NT2/D1 (cell line): ENCODE measurements at regions not wholly inside any gene's neighbourhood (a gene's known extent, or its start where the extent isn't known, plus 50 kb on each side); places are given as distances from the start of the nearest gene placed in this dataset.

Experiments used
- DNase-seq: peaks from one replicate; pipeline ENCODE4 v3.0.0-alpha.2; 2011; ENCODE audit warnings: low read depth, low spot score
- H3K27me3 ChIP-seq: 2 replicates; pipeline ENCODE4 v1.6.0; 2011; ENCODE audit warnings: mild to moderate bottlenecking; ENCODE audit not compliant: insufficient read length, insufficient read depth
- H3K36me3 ChIP-seq: 2 replicates; pipeline ENCODE4 v1.6.1; 2011; ENCODE audit warnings: mild to moderate bottlenecking, low read length, mixed read lengths; ENCODE audit not compliant: insufficient read depth, insufficient read length
- H3K4me1 ChIP-seq: 2 replicates; pipeline ENCODE4 v1.5.1; 2011; ENCODE audit not compliant: insufficient read depth, insufficient read length
- H3K4me3 ChIP-seq: 2 replicates; pipeline ENCODE4 v1.5.1; 2011; ENCODE audit warnings: low read depth; ENCODE audit not compliant: insufficient read length
- H3K9ac ChIP-seq: 2 replicates; pipeline ENCODE4 v1.6.0; 2011; ENCODE audit warnings: low read depth; ENCODE audit not compliant: insufficient read length
- H3K9me3 ChIP-seq: 2 replicates; pipeline ENCODE4 v1.5.1; 2011; ENCODE audit warnings: mild to moderate bottlenecking, low read length; ENCODE audit not compliant: insufficient read depth
- SUZ12 ChIP-seq: IDR thresholded peaks from 2 replicates; pipeline ENCODE4 v1.6.1; 2011; ENCODE audit not compliant: insufficient read length, insufficient read depth; ENCODE audit errors: extremely low read depth
- YY1 ChIP-seq: IDR thresholded peaks from 2 replicates; pipeline ENCODE4 v1.6.1; 2011; ENCODE audit not compliant: insufficient read length, insufficient read depth
- ZNF274 ChIP-seq: IDR thresholded peaks from 2 replicates; pipeline ENCODE4 v1.6.1; 2011; ENCODE audit warnings: mild to moderate bottlenecking, low read depth, low read length

- H3K9ac ChIP-seq: no peak overlapping the region
- H3K4me1 ChIP-seq: no peaks in the 10 kb centered on the region
- no peak overlapping the region for H3K4me3 ChIP-seq
- DNase-seq: no peak
- H3K9me3 ChIP-seq: no peaks in the 10 kb centered on the region
- no peaks in the 10 kb centered on the region for H3K27me3 ChIP-seq
- no peaks in the 10 kb centered on the region for H3K36me3 ChIP-seq
- TF ChIP-seq SUZ12 (no peak), YY1 (no peak), ZNF274 (no peak)
These were observed 344.1 kb upstream of the SOX5 start for GRCh38 chr12:24293549-24293948.

GRCh38 chr12:24287963-24288362 lies 338.5 kb upstream of the SOX5 start:
- no peak overlapping the region for H3K9ac ChIP-seq
- H3K27me3 ChIP-seq: no peaks in the 10 kb centered on the region
- H3K9me3 ChIP-seq: no peaks in the 10 kb centered on the region
- H3K4me1 ChIP-seq: no peaks in the 10 kb centered on the region
- no peak for TF ChIP-seq ZNF274
- no peak for TF ChIP-seq SUZ12
- H3K4me3 ChIP-seq: no peak overlapping the region
- no peak for DNase-seq
- no peaks in the 10 kb centered on the region for H3K36me3 ChIP-seq

- Histone ChIP-seq H3K36me3 (no peaks in the 10 kb centered on the region), H3K9ac (no peak overlapping the region), H3K4me3 (no peak overlapping the region), H3K9me3 (no peaks in the 10 kb centered on the region), H3K27me3 (no peaks in the 10 kb centered on the region), H3K4me1 (no peaks in the 10 kb centered on the region)
- TF ChIP-seq ZNF274 (no peak), YY1 (no peak), SUZ12 (no peak)
- DNase-seq: no peak
These were observed 336.0 kb upstream of the SOX5 start for GRCh38 chr12:24285448-24285847.

- Histone ChIP-seq H3K4me1 (no peaks in the 10 kb centered on the region), H3K36me3 (no peaks in the 10 kb centered on the region), H3K4me3 (no peak overlapping the region), H3K9ac (no peak overlapping the region), H3K9me3 (no peaks in the 10 kb centered on the region), H3K27me3 (no peaks in the 10 kb centered on the region)
- no peak for DNase-seq
- no peak for TF ChIP-seq ZNF274
- no peak for TF ChIP-seq SUZ12
- TF ChIP-seq YY1: no peak
These were observed 331.9 kb upstream of the SOX5 start for GRCh38 chr12:24281341-24281740.

GRCh38 chr12:24280056-24280842 lies 330.8 kb upstream of the SOX5 start:
- no peaks in the 10 kb centered on the region for H3K9me3 ChIP-seq
- no peaks in the 10 kb centered on the region for H3K36me3 ChIP-seq
- no peaks in the 10 kb centered on the region for H3K27me3 ChIP-seq
- no peak for DNase-seq
- H3K9ac ChIP-seq: no peak overlapping the region
- TF ChIP-seq YY1: no peak
- no peak for TF ChIP-seq SUZ12
- TF ChIP-seq ZNF274: no peak
- H3K4me3 ChIP-seq: no peak overlapping the region
- no peaks in the 10 kb centered on the region for H3K4me1 ChIP-seq

- Histone ChIP-seq H3K4me3 (no peak overlapping the region), H3K4me1 (no peaks in the 10 kb centered on the region)
- no peak for DNase-seq
These were observed 329.4 kb upstream of the SOX5 start for GRCh38 chr12:24278832-24279231.

GRCh38 chr12:24270965-24271364 lies 321.5 kb upstream of the SOX5 start:
- DNase-seq: no peak
- Histone ChIP-seq H3K9me3 (no peaks in the 10 kb centered on the region), H3K4me3 (no peak overlapping the region), H3K9ac (no peak overlapping the region), H3K36me3 (no peaks in the 10 kb centered on the region), H3K27me3 (no peaks in the 10 kb centered on the region), H3K4me1 (no peaks in the 10 kb centered on the region)
- no peak for TF ChIP-seq SUZ12
- no peak for TF ChIP-seq ZNF274
- TF ChIP-seq YY1: no peak

More at GRCh38 chr12:24278832-24279231, 329.4 kb upstream of the SOX5 start:
- Histone ChIP-seq H3K9ac (no peak overlapping the region), H3K27me3 (no peaks in the 10 kb centered on the region), H3K36me3 (no peaks in the 10 kb centered on the region), H3K9me3 (no peaks in the 10 kb centered on the region)
- no peak for TF ChIP-seq YY1
- no peak for TF ChIP-seq ZNF274
- no peak for TF ChIP-seq SUZ12
